ENCODE measurements at regions not wholly inside any gene's neighbourhood (a gene's known extent, or its start where the extent isn't known, plus 50 kb on each side); places are given as distances from the start of the nearest gene placed in this dataset.
"Not testable (repeated sequence)": the region's sequence is repeated elsewhere in the genome, so short reads cannot be mapped to it uniquely, and the experiment has no call there.

- DNase-seq (ENCODE audit: extremely low spot score) = no peak
- no peak for TF ChIP-seq CTCF (IDR thresholded peaks at IDR 0.05; ENCODE audit: control extremely low read depth, extremely low read depth, low read depth, missing control alignments)
- ChIA-PET CTCF (no interaction called here), POLR2A (no interaction called here)
Measured at GRCh38 chrX:40809210-40809609, 73.9 kb upstream of the MED14 start.

GRCh38 chrX:40815045-40815444 is 79.7 kb upstream of the MED14 start:
- CTCF ChIA-PET = interaction anchor here (1.5 kb wide), 1 partner anchor 12 kb away, joined by 3 read pairs; no protein-coding TSS in a partner anchor
- POLR2A ChIA-PET; DNase-seq (ENCODE audit: extremely low spot score): not testable (repeated sequence)

DNA sequence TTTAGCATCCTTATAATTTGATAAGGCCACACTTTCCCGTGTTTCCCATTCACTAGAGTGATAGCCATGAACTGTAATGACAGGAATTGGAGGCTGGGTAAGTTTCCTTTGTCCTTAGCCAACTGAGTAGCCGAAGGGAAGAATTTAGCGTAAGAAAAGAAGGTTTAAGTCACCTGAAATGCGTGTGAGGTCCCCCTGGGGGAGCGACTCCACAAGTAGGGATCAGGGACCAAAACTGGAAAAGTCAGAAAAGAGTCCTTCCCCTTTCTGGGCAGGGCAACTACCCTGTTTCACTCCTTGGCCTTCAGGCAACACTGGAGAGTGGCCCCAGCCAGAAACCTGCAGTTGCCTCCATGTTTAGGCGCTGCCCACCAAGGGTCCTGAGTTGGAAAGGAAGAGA is 81.6 kb upstream of the MED14 start:
- TF ChIP-seq CTCF (IDR thresholded peaks at IDR 0.05; ENCODE audit: control extremely low read depth, extremely low read depth, low read depth, missing control alignments) = no peak
- ChIA-PET CTCF (no interaction called here), POLR2A (no interaction called here)
- no peak for DNase-seq (ENCODE audit: extremely low spot score)

GRCh38 chrX:40818236-40818635 is 82.9 kb upstream of the MED14 start:
- ChIA-PET POLR2A (no interaction called here), CTCF (no interaction called here)
- no peak for TF ChIP-seq CTCF (IDR thresholded peaks at IDR 0.05; ENCODE audit: control extremely low read depth, extremely low read depth, low read depth, missing control alignments)
- no peak for DNase-seq (ENCODE audit: extremely low spot score)

GRCh38 chrX:40821780-40822179 is 86.4 kb upstream of the MED14 start:
- POLR2A ChIA-PET = no interaction called here
- no peak for DNase-seq (ENCODE audit: extremely low spot score)

DNA sequence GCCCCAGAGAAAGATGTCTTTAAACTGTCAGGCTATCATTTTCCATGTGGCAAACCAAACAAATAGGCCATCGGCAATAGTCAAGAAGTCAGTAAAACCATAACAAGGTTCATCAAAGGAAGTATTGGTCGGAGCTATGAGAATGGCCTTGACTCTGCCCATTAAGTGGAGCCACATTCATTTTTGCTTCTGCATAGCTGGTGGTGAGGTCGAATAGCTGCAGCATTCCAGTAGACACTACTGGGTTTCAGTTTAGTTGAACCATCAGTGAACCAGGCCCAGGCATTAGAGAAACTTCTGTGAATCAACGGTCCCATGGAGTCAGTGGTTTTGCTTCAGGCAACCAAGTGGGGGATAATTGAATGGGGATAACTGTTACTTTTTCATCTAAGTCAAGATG is 92.0 kb upstream of the MED14 start:
- DNase-seq (ENCODE audit: extremely low spot score) = no peak
- ChIA-PET CTCF (no interaction called here), POLR2A (no interaction called here)
- TF ChIP-seq CTCF (IDR thresholded peaks at IDR 0.05; ENCODE audit: control extremely low read depth, extremely low read depth, low read depth, missing control alignments) = no peak

More at GRCh38 chrX:40821780-40822179, 86.4 kb upstream of the MED14 start:
- TF ChIP-seq CTCF (IDR thresholded peaks at IDR 0.05; ENCODE audit: control extremely low read depth, extremely low read depth, low read depth, missing control alignments) = no peak
- CTCF ChIA-PET = interaction anchor here (1.5 kb wide), 1 partner anchor 28 kb away, joined by 3 read pairs; no protein-coding TSS in a partner anchor

DNA sequence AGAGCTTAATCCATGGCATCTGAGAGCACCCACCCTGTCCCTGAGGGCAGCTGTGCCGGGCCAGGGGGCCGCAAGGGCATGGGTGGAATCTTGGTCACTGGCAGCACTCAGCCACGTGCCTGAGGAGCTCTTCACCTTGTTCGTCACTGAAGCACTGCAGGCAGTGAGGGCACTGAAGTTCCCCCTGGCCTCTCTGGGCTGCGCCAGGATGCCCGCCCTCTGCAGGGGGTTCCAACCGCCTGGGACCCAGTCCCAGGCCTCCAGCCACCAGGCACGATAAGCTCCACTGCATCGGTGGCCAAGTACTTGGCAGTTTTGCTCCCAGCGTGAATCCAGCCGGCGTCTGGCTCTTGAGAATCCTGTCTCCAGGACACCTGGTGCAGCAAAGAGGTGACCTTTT is 96.4 kb upstream of the MED14 start:
- ChIA-PET POLR2A (no interaction called here), CTCF (no interaction called here)
- no peak for TF ChIP-seq CTCF (IDR thresholded peaks at IDR 0.05; ENCODE audit: control extremely low read depth, extremely low read depth, low read depth, missing control alignments)
- no peak for DNase-seq (ENCODE audit: extremely low spot score)

Measured in GM10248 (cell line).